Thoracic aorta (tissue), 2 donors: ENCODE measurements at regions not wholly inside any gene's neighbourhood (a gene's known extent, or its start where the extent isn't known, plus 50 kb on each side); places are given as distances from the start of the nearest gene placed in this dataset.

Experiments
- ATAC-seq: fragments of 150-250 bp; one replicate; pipeline ENCODE4 v1.8.0; 2017; ENCODE audit warnings: low read depth; ENCODE audit not compliant: insufficient number of reproducible peaks, low FRiP score
- DNase-seq: peaks from one replicate; pipeline ENCODE4 v3.0.0-alpha.2; 2020; ENCODE audit warnings: low spot score
- H3K27ac ChIP-seq, 2 donors: fragments of 200-600 bp; sonication (generic); 1 replicate in 1 of 2; 2 replicates in 1 of 2; pipeline ENCODE4 v1.5.1; 2016; ENCODE audit warnings: mild to moderate bottlenecking in 2 of 2, moderate library complexity in 2 of 2
- H3K27me3 ChIP-seq: fragments of 200-600 bp; sonication (generic); replicated peaks from 2 replicates; pipeline ENCODE4 v1.6.0; 2016; ENCODE audit warnings: mild to moderate bottlenecking; ENCODE audit not compliant: insufficient read depth
- H3K36me3 ChIP-seq: fragments of 200-600 bp; sonication (generic); one replicate; pipeline ENCODE4 v1.5.1; 2016
- H3K4me1 ChIP-seq, 2 donors: fragments of 200-600 bp; sonication (generic); 1 replicate in 1 of 2; 2 replicates in 1 of 2; pipeline versions ENCODE4 v1.5.1 to v1.6.0; 2016; ENCODE audit warnings: low read depth in 2 of 2, mild to moderate bottlenecking in 1 of 2; ENCODE audit not compliant: control insufficient read depth in 1 of 2
- H3K4me3 ChIP-seq: fragments of 200-600 bp; sonication (generic); 2 replicates; pipeline ENCODE4 v1.5.1; 2016; ENCODE audit warnings: mild to moderate bottlenecking
- H3K9me3 ChIP-seq: fragments of 200-600 bp; sonication (generic); 2 replicates; pipeline ENCODE4 v1.5.1; 2016
- CTCF ChIP-seq: fragments of 200-600 bp; sonication (generic); IDR thresholded peaks from one replicate; pipeline ENCODE4 v1.5.1; 2019; ENCODE audit warnings: antibody characterized with exemption

DNA sequence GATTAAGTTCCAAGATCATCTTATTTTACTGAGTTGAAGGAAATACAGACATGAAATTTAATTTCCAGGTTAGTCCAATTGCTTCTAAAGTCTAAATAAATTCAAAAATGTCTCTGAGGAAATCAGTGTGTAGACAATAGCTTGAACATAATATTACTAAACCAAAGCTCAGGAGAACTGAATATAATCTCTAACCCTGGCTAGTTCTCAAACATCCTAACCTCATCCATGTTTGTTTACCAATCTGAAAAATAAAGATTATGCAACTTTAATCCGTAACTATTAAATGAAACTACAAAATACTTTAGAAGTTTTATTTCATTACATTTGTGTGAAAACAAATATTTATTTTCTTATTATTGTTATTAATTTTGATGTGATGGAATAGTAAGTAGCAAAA is 387.2 kb downstream of the TBC1D32 start:
- no peaks in the 10 kb centered on the region for H3K27me3 ChIP-seq
- TF ChIP-seq CTCF: no peak
- DNase-seq (no peak), ATAC-seq (no peak)
- no peaks in the 10 kb centered on the region for H3K9me3 ChIP-seq
- no peak overlapping the region for H3K4me3 ChIP-seq
- H3K27ac ChIP-seq: no peak overlapping the region
- no peaks in the 10 kb centered on the region for H3K4me1 ChIP-seq
- H3K36me3 ChIP-seq: no peaks in the 10 kb centered on the region

DNA sequence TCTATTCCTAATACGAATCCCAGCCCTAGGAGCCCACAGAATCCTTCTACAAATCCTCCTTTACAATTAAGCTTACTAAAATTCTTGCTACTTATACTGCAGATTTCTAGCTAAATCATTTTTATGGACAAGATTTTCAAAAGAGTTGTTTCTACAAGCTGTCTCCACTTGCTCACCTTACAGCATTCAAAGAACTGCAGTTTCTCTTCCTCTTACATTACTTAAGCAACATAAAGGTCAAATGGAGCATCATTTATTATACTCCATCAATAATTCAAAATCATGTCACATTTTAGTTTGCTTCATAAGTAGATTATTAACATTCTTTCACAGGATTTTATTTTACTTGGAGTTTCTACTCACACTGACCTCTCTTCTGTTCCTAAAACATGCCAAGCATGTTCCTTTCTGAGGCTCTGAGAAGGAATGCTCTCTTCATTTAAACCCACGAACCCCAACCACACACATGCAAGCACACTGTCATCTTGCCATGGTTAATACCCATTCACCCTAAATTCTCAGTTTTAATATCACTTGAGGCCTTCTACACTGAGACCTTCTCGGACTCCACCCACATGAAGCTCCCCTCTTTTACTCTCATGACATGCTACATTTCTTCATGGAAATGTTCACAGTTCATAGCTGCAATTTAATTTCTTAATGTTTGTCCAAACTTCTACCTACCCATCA is 388.2 kb downstream of the TBC1D32 start:
- Histone ChIP-seq H3K36me3 (no peaks in the 10 kb centered on the region), H3K4me3 (no peak overlapping the region), H3K27me3 (no peaks in the 10 kb centered on the region), H3K27ac (no peak overlapping the region), H3K4me1 (no peaks in the 10 kb centered on the region), H3K9me3 (no peaks in the 10 kb centered on the region)
- TF ChIP-seq CTCF: no peak
- no peak for DNase-seq
- ATAC-seq: no peak

GRCh38 chr6:120938876-120939472 is 395.3 kb downstream of the TBC1D32 start:
- no peak for TF ChIP-seq CTCF
- Histone ChIP-seq H3K9me3 (no peaks in the 10 kb centered on the region), H3K36me3 (no peaks in the 10 kb centered on the region), H3K4me1 (no peaks in the 10 kb centered on the region), H3K4me3 (no peak overlapping the region), H3K27ac (no peak overlapping the region), H3K27me3 (no peaks in the 10 kb centered on the region)
- DNase-seq: no peak
- no peak for ATAC-seq

- Histone ChIP-seq H3K27me3 (no peaks in the 10 kb centered on the region), H3K36me3 (no peaks in the 10 kb centered on the region), H3K4me1 (no peaks in the 10 kb centered on the region), H3K27ac (no peak overlapping the region), H3K9me3 (no peaks in the 10 kb centered on the region), H3K4me3 (no peak overlapping the region)
- no peak for ATAC-seq
- no peak for TF ChIP-seq CTCF
- DNase-seq: no peak
Observed at GRCh38 chr6:120938164-120938875, 396.0 kb downstream of the TBC1D32 start.

- no peak for DNase-seq
- no peaks in the 10 kb centered on the region for H3K9me3 ChIP-seq
- H3K36me3 ChIP-seq: no peaks in the 10 kb centered on the region
- no peak overlapping the region for H3K4me3 ChIP-seq
- H3K27ac ChIP-seq: no peak overlapping the region
- TF ChIP-seq CTCF: no peak
- H3K4me1 ChIP-seq: no peaks in the 10 kb centered on the region
- no peaks in the 10 kb centered on the region for H3K27me3 ChIP-seq
- ATAC-seq: no peak
Observed at GRCh38 chr6:120935908-120936307, 398.4 kb downstream of the TBC1D32 start.
